ENCODE measurements at regions not wholly inside any gene's neighbourhood (a gene's known extent, or its start where the extent isn't known, plus 50 kb on each side); places are given as distances from the start of the nearest gene placed in this dataset.
A peak's percentile ranks its signal among the peaks of the same experiment; 100 is the strongest.
"Not testable (repeated sequence)": the region's sequence is repeated elsewhere in the genome, so short reads cannot be mapped to it uniquely, and the experiment has no call there.

DNA sequence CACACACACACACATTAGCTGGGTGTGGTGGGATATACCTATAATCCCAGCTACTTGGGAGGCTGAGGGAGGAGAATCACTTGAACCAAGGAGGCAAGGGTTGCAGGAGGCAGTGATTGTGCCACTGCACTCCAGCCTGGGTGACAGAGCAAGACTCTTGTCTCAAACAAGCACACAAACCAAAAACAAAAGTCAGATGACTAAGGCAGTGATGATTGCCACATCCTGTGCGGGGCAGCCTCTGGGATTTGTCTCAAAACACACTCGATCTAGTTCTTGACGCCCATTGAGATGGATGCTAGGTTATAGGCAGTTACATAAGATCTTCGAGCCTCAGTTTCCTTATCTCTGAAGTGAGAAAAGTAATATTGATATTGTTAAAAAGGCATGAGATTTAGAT lies 57.8 kb upstream of the NBPF8 start:
- intact Hi-C loops (cut with micrococcal nuclease); H3K4me1 ChIP-seq (replicated peaks in 1 of 2; ENCODE audit: control insufficient read depth in 2 of 2, insufficient read depth in 2 of 2, low read length in 2 of 2); H4K20me1 ChIP-seq (replicated peaks; ENCODE audit: control insufficient read depth, insufficient read depth, low read length); H2AFZ ChIP-seq (ENCODE audit: low read depth, low read length); H3K79me2 ChIP-seq (ENCODE audit: control insufficient read depth, insufficient read depth, low read length); H3K36me3 ChIP-seq (ENCODE audit: control insufficient read depth, insufficient read depth, low read length); POLR2A ChIA-PET; H3K27ac ChIP-seq (ENCODE audit: extremely low read depth, low read depth, low read length); ATAC-seq; H3K9ac ChIP-seq (ENCODE audit: insufficient read depth in 1 of 2, low read depth in 2 of 2, low read length in 2 of 2); H3K27me3 ChIP-seq (ENCODE audit: control insufficient read depth in 2 of 2, insufficient read depth in 2 of 2, low read length in 2 of 2); H3K4me2 ChIP-seq (ENCODE audit: insufficient read depth, low read length); H3K9me3 ChIP-seq (replicated peaks; ENCODE audit: control insufficient read depth, insufficient read depth, low read depth, low read length); BruUV-seq (replicated peaks); FAIRE-seq; in situ Hi-C loops (cut with MboI); H3K4me3 ChIP-seq; CTCF ChIA-PET (ENCODE audit: low intra/inter-chr PET ratio); H3K9me1 ChIP-seq (ENCODE audit: control insufficient read depth, insufficient read depth, low read length); TF ChIP-seq CEBPG (CRISPR knock-in tag; IDR thresholded peaks at IDR 0.05): not testable (repeated sequence)
- TF ChIP-seq CEBPG (tag; conservative IDR thresholded peaks at IDR 0.05 in 1 of 2, IDR thresholded peaks at IDR 0.05 in 1 of 2) (0 out of 4 replicates have a peak, but pooled peaks of 1 of the 2 experiments have one; percentile 13), CEBPB (tag; IDR thresholded peaks at IDR 0.05) (peak; percentile 32; the same call in 1 of the 2 replicates)
- DNase-seq (ENCODE audit: extremely low read depth in 1 of 4, low spot score in 3 of 4), result peak in 1 of 4 experiments; percentile 29
- WGBS (ENCODE audit: insufficient coverage, low coverage, missing lambda C conversion rate), result 53% methylated on average over 4 of the region's 4 CpGs

GRCh38 chr1:120356170-120356569 lies 58.7 kb upstream of the NBPF8 start:
- intact Hi-C loops (cut with micrococcal nuclease); H3K27ac ChIP-seq (ENCODE audit: extremely low read depth, low read depth, low read length); H3K4me3 ChIP-seq; H3K9me1 ChIP-seq (ENCODE audit: control insufficient read depth, insufficient read depth, low read length); POLR2A ChIA-PET; H3K36me3 ChIP-seq (ENCODE audit: control insufficient read depth, insufficient read depth, low read length); CTCF ChIA-PET (ENCODE audit: low intra/inter-chr PET ratio); H3K9ac ChIP-seq (ENCODE audit: insufficient read depth in 1 of 2, low read depth in 2 of 2, low read length in 2 of 2); in situ Hi-C loops (cut with MboI); H3K9me3 ChIP-seq (replicated peaks; ENCODE audit: control insufficient read depth, insufficient read depth, low read depth, low read length); H3K79me2 ChIP-seq (ENCODE audit: control insufficient read depth, insufficient read depth, low read length); H3K4me2 ChIP-seq (ENCODE audit: insufficient read depth, low read length); BruUV-seq (replicated peaks); H3K4me1 ChIP-seq (replicated peaks in 1 of 2; ENCODE audit: control insufficient read depth in 2 of 2, insufficient read depth in 2 of 2, low read length in 2 of 2); H4K20me1 ChIP-seq (replicated peaks; ENCODE audit: control insufficient read depth, insufficient read depth, low read length); ATAC-seq; H3K27me3 ChIP-seq (ENCODE audit: control insufficient read depth in 2 of 2, insufficient read depth in 2 of 2, low read length in 2 of 2); FAIRE-seq; H2AFZ ChIP-seq (ENCODE audit: low read depth, low read length): not testable (repeated sequence)
- no CpG with 5 or more reads among the region's 8 CpGs for WGBS (ENCODE audit: insufficient coverage, low coverage, missing lambda C conversion rate)
- peak in 1 of 4 experiments; percentile 55 for DNase-seq (ENCODE audit: extremely low read depth in 1 of 4, low spot score in 3 of 4)
- TF ChIP-seq CTCF (IDR thresholded peaks at IDR 0.05 in 2 of 3, conservative IDR thresholded peaks at IDR 0.05 in 1 of 3; ENCODE audit: insufficient read depth in 2 of 3, low read depth in 1 of 3, low read length in 3 of 3), result peak; percentile 27 to 49 (median 38); a peak in 4 of 6 replicates

Data from K562 (cell line).